ENCODE measurements at regions not wholly inside any gene's neighbourhood (a gene's known extent, or its start where the extent isn't known, plus 50 kb on each side); places are given as distances from the start of the nearest gene placed in this dataset.

DNA sequence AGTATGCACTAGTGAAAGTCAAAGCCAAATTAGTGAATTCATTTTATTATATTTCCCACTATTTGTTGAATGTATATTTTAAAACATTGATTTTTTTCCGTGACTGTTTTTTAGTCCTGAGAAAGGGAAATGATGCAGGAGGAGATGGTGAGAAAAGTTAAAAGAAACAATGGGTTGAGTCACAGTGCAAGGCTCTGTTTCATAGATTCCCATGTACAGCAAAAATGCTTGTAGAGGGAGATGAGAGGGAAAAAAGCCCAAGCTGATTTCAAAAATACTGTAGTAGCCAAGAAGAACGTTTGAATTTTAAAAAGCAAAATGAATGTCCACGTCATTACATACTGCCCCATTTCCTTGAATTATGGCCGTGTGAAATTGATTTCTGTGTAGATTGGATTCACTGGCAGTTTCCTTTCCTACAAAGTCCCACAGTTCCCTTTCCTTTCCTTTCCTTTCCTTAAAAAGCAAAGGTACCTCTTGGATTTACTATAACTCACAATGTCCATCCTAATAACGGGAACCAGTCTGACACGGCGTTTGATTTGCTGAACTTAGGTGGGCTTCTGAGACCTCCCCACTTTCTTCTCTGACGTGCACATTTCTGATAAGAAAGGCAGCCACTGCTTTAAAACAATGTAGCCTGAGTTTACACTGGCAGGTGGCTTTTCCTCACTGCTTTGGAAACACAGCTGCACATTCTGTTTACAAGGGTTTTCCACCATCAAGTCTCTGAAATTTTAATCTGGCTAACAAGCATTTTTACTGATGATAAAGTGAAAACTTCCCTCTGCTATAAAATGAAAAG lies 63.7 kb downstream of the SPCS3 start:
- TF ChIP-seq, protein P1, sequence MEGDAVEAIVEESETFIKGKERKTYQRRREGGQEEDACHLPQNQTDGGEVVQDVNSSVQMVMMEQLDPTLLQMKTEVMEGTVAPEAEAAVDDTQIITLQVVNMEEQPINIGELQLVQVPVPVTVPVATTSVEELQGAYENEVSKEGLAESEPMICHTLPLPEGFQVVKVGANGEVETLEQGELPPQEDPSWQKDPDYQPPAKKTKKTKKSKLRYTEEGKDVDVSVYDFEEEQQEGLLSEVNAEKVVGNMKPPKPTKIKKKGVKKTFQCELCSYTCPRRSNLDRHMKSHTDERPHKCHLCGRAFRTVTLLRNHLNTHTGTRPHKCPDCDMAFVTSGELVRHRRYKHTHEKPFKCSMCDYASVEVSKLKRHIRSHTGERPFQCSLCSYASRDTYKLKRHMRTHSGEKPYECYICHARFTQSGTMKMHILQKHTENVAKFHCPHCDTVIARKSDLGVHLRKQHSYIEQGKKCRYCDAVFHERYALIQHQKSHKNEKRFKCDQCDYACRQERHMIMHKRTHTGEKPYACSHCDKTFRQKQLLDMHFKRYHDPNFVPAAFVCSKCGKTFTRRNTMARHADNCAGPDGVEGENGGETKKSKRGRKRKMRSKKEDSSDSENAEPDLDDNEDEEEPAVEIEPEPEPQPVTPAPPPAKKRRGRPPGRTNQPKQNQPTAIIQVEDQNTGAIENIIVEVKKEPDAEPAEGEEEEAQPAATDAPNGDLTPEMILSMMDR (IDR thresholded peaks at IDR 0.05; ENCODE audit: insufficient read depth, low read depth, low read length) = no peak
- TF ChIP-seq EZH2 (IDR thresholded peaks at IDR 0.05; ENCODE audit: insufficient read depth, low read length) = no peak
- no peak overlapping the region for H3K4me3 Mint-ChIP-seq (ENCODE audit: unreplicated experiment)
- H3K27ac ChIP-seq (ENCODE audit: low read depth, low read length) = peak overlapping the region; percentile 39
- no peaks in the 10 kb centered on the region for H4K20me1 ChIP-seq (ENCODE audit: insufficient read depth, low read length)
- no peaks in the 10 kb centered on the region for H3K9me3 Mint-ChIP-seq (ENCODE audit: unreplicated experiment)
- H3K27me3 Mint-ChIP-seq (ENCODE audit: low read depth, unreplicated experiment) = no peaks in the 10 kb centered on the region
- peak overlapping the region; percentile 54 for H3K4me2 ChIP-seq (ENCODE audit: low read length)
- H3K4me1 Mint-ChIP-seq (ENCODE audit: low read depth, unreplicated experiment) = peaks cover 8% of the 10 kb centered on the region
- no peak for FAIRE-seq
- no peaks in the 10 kb centered on the region for H3K9me3 ChIP-seq (ENCODE audit: insufficient read depth, low read depth, low read length)
- H3K27me3 ChIP-seq (ENCODE audit: insufficient read depth, low read length) = no peaks in the 10 kb centered on the region
- peak overlapping the region; percentile 62 for H3K9ac ChIP-seq (ENCODE audit: low read length)
- no peaks in the 10 kb centered on the region for H3K79me2 ChIP-seq (ENCODE audit: insufficient read depth, low read length)
- no peak overlapping the region for H3K4me3 ChIP-seq (ENCODE audit: insufficient read depth, low read depth, low read length)
- peaks cover 9% of the 10 kb centered on the region for H3K4me1 ChIP-seq (ENCODE audit: insufficient read depth, low read length)
- no peak overlapping the region for H3K27ac Mint-ChIP-seq (ENCODE audit: unreplicated experiment)
- peak; percentile 65 for DNase-seq (ENCODE audit: low read depth)
- H3K36me3 Mint-ChIP-seq (ENCODE audit: low read depth, unreplicated experiment) = no peaks in the 10 kb centered on the region
- H3K36me3 ChIP-seq (ENCODE audit: insufficient read depth, low read length) = no peaks in the 10 kb centered on the region
- H2AFZ ChIP-seq (ENCODE audit: low read depth, low read length) = peak overlapping the region; percentile 60

DNA sequence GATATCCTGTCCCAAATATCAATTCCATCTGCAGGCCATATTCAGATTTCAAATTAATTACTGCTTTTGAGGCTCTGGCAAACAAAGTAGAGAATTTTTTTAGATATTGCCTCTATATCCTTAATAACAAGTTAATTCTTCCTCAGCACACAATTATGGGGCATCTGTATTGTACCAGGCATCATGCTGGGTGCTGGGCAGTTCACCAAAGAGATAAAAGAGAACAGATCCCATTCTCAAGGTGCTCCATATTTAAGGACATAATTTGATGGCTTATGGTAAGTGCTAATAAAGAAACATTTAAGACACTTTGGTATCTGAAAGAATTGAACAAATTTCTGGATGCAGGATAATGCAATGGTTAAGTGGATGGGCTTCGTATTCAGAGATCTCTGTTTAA lies 65.8 kb downstream of the SPCS3 start:
- no peaks in the 10 kb centered on the region for H3K79me2 ChIP-seq (ENCODE audit: insufficient read depth, low read length)
- Mint-ChIP-seq H3K9me3 (ENCODE audit: unreplicated experiment) (no peaks in the 10 kb centered on the region), H3K27ac (ENCODE audit: unreplicated experiment) (no peak overlapping the region), H3K4me1 (ENCODE audit: low read depth, unreplicated experiment) (peaks cover 10% of the 10 kb centered on the region), H3K27me3 (ENCODE audit: low read depth, unreplicated experiment) (no peaks in the 10 kb centered on the region), H3K4me3 (ENCODE audit: unreplicated experiment) (no peak overlapping the region), H3K36me3 (ENCODE audit: low read depth, unreplicated experiment) (no peaks in the 10 kb centered on the region)
- no peaks in the 10 kb centered on the region for H3K36me3 ChIP-seq (ENCODE audit: insufficient read depth, low read length)
- no peaks in the 10 kb centered on the region for H3K9me3 ChIP-seq (ENCODE audit: insufficient read depth, low read depth, low read length)
- TF ChIP-seq, protein P1 (IDR thresholded peaks at IDR 0.05; ENCODE audit: insufficient read depth, low read depth, low read length) = no peak
- no peak for TF ChIP-seq EZH2 (IDR thresholded peaks at IDR 0.05; ENCODE audit: insufficient read depth, low read length)
- no peaks in the 10 kb centered on the region for H4K20me1 ChIP-seq (ENCODE audit: insufficient read depth, low read length)
- H2AFZ ChIP-seq (ENCODE audit: low read depth, low read length) = no peak overlapping the region
- no peak overlapping the region for H3K9ac ChIP-seq (ENCODE audit: low read length)
- FAIRE-seq (no peak), DNase-seq (ENCODE audit: low read depth) (no peak)
- H3K27me3 ChIP-seq (ENCODE audit: insufficient read depth, low read length) = no peaks in the 10 kb centered on the region
- H3K4me3 ChIP-seq (ENCODE audit: insufficient read depth, low read depth, low read length) = no peak overlapping the region
- H3K4me2 ChIP-seq (ENCODE audit: low read length) = no peak overlapping the region
- no peak overlapping the region for H3K27ac ChIP-seq (ENCODE audit: low read depth, low read length)
- H3K4me1 ChIP-seq (ENCODE audit: insufficient read depth, low read length) = peaks cover 9% of the 10 kb centered on the region

- Histone ChIP-seq H3K27me3 (ENCODE audit: insufficient read depth, low read length) (no peaks in the 10 kb centered on the region), H3K9me3 (ENCODE audit: insufficient read depth, low read depth, low read length) (no peaks in the 10 kb centered on the region), H3K4me3 (ENCODE audit: insufficient read depth, low read depth, low read length) (no peak overlapping the region), H4K20me1 (ENCODE audit: insufficient read depth, low read length) (no peaks in the 10 kb centered on the region), H3K9ac (ENCODE audit: low read length) (no peak overlapping the region), H3K36me3 (ENCODE audit: insufficient read depth, low read length) (no peaks in the 10 kb centered on the region), H3K27ac (ENCODE audit: low read depth, low read length) (no peak overlapping the region), H2AFZ (ENCODE audit: low read depth, low read length) (no peak overlapping the region), H3K4me1 (ENCODE audit: insufficient read depth, low read length) (peaks cover 9% of the 10 kb centered on the region), H3K4me2 (ENCODE audit: low read length) (no peak overlapping the region), H3K79me2 (ENCODE audit: insufficient read depth, low read length) (no peaks in the 10 kb centered on the region)
- Mint-ChIP-seq H3K27me3 (ENCODE audit: low read depth, unreplicated experiment) (no peaks in the 10 kb centered on the region), H3K4me3 (ENCODE audit: unreplicated experiment) (no peak overlapping the region), H3K4me1 (ENCODE audit: low read depth, unreplicated experiment) (peaks cover 10% of the 10 kb centered on the region), H3K27ac (ENCODE audit: unreplicated experiment) (no peak overlapping the region), H3K9me3 (ENCODE audit: unreplicated experiment) (no peaks in the 10 kb centered on the region), H3K36me3 (ENCODE audit: low read depth, unreplicated experiment) (no peaks in the 10 kb centered on the region)
- no peak for FAIRE-seq
- no peak for DNase-seq (ENCODE audit: low read depth)
- no peak for TF ChIP-seq EZH2 (IDR thresholded peaks at IDR 0.05; ENCODE audit: insufficient read depth, low read length)
- TF ChIP-seq, protein P1 (IDR thresholded peaks at IDR 0.05; ENCODE audit: insufficient read depth, low read depth, low read length) = no peak
These were observed 67.8 kb downstream of the SPCS3 start for GRCh38 chr4:176387571-176387970.

Measured in astrocyte (in vitro differentiated cells and primary cell).